ENCODE measurements at regions not wholly inside any gene's neighbourhood (a gene's known extent, or its start where the extent isn't known, plus 50 kb on each side); places are given as distances from the start of the nearest gene placed in this dataset.

DNA sequence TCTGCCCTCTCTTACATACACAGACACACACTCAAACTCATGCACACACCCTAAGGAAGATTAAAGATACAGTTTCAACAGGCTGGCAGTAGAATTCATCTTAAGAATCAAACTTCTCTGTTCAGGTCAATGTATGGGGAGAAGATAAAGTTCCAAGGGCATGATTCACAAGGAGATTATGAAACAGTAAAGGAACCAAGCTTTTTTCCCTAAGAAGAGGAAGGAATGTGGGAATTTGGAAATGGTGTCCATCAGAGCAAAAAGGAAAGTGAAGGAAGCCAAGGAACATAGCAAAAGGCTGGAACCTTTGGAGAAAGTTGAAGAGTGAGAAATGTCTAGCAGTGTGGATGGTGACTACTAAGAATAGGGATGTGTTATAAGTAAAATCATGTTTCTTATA, 191.0 kb upstream of the NPY2R start:
- CTCF ChIA-PET = no interaction called here
- TF ChIP-seq, protein P1, sequence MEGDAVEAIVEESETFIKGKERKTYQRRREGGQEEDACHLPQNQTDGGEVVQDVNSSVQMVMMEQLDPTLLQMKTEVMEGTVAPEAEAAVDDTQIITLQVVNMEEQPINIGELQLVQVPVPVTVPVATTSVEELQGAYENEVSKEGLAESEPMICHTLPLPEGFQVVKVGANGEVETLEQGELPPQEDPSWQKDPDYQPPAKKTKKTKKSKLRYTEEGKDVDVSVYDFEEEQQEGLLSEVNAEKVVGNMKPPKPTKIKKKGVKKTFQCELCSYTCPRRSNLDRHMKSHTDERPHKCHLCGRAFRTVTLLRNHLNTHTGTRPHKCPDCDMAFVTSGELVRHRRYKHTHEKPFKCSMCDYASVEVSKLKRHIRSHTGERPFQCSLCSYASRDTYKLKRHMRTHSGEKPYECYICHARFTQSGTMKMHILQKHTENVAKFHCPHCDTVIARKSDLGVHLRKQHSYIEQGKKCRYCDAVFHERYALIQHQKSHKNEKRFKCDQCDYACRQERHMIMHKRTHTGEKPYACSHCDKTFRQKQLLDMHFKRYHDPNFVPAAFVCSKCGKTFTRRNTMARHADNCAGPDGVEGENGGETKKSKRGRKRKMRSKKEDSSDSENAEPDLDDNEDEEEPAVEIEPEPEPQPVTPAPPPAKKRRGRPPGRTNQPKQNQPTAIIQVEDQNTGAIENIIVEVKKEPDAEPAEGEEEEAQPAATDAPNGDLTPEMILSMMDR (IDR thresholded peaks at IDR 0.05; ENCODE audit: insufficient read depth, low read depth, low read length) = no peak

DNA sequence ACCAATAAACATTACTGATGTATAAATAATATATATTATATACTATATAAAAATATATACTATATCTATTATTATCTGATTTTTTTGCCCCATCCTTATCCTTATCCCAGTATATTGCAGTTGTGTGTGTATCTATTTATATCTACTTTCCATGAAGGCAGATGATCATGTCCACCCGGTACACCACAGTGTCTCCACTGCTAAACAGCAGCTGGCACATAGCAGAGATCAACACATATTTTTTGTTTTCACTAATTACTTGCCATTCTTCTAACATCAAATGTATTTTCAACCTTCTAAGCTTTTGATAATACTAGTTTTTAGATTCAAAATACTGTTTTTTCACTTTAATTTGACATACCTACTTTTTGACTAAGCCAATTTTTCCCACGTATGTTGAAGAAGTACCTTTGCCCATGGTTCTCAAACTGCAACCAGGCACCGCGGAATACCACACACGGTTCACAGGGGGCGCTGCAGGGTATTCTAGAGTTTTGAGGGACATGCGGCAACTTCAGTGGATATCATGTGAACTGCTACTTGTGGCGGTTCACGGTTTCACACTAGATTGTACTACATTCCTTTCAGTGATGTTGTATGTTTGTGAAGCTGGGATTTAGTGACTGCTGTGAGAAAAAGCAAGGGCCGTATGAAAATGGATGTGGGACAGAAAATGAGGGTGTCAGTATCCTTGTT, 182.5 kb upstream of the NPY2R start:
- ChIA-PET POLR2A (no interaction called here), CTCF (interaction anchor here (0.7 to 3.5 kb wide), 3 partner anchors 12 to 171 kb away, joined by 3 to 9 read pairs (median 3); no protein-coding TSS in a partner anchor)
- no peak for DNase-seq (ENCODE audit: low read depth)
- TF ChIP-seq, protein P1 (IDR thresholded peaks at IDR 0.05; ENCODE audit: insufficient read depth, low read depth, low read length) = 0 out of 2 replicates have a peak, but pooled peaks have one; percentile 25
- no peaks in the 10 kb centered on the region for H3K27me3 ChIP-seq (ENCODE audit: control insufficient read depth, insufficient read depth, low read length)
- H3K4me3 ChIP-seq (ENCODE audit: low read depth, low read length) = no peak overlapping the region
- H3K36me3 ChIP-seq (ENCODE audit: control insufficient read depth, insufficient read depth, low read length) = no peaks in the 10 kb centered on the region

More for the DNA sequence above, 191.0 kb upstream of the NPY2R start:
- Histone ChIP-seq H3K4me3 (ENCODE audit: low read depth, low read length) (no peak overlapping the region), H3K27me3 (ENCODE audit: control insufficient read depth, insufficient read depth, low read length) (no peaks in the 10 kb centered on the region), H3K36me3 (ENCODE audit: control insufficient read depth, insufficient read depth, low read length) (no peaks in the 10 kb centered on the region)
- POLR2A ChIA-PET = no interaction called here
- DNase-seq (ENCODE audit: low read depth) = no peak

DNA sequence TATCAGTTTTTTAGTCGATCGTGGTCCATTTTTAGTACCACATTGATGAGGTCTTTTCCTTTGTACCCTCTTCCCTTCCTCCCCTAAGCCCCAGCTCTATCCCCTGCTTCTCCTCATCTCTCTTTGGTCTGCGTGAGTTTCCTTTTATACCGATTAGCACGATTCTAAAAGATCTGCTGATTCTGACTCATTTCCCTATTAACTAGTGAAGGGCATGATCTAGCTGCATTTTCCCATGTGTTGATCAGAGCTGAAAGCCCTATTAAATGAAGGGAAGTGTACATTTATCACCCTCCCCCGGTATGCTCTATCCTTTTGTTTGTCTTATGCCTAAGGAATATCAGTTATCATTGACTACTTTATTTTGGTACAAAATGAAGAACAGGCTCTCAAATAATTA, 181.7 kb upstream of the NPY2R start:
- DNase-seq (ENCODE audit: low read depth) = no peak

GRCh38 chr4:155032521-155033229, 175.8 kb upstream of the NPY2R start:
- no peak for DNase-seq (ENCODE audit: low read depth)
- Histone ChIP-seq H3K4me3 (ENCODE audit: low read depth, low read length) (no peak overlapping the region), H3K36me3 (ENCODE audit: control insufficient read depth, insufficient read depth, low read length) (no peaks in the 10 kb centered on the region), H3K27me3 (ENCODE audit: control insufficient read depth, insufficient read depth, low read length) (no peaks in the 10 kb centered on the region)
- CTCF ChIA-PET = no interaction called here
- TF ChIP-seq, protein P1 (IDR thresholded peaks at IDR 0.05; ENCODE audit: insufficient read depth, low read depth, low read length) = no peak
- POLR2A ChIA-PET = no interaction called here

More for the DNA sequence above, 181.7 kb upstream of the NPY2R start:
- ChIA-PET POLR2A (no interaction called here), CTCF (interaction anchor here (0.7 to 3.5 kb wide), 3 partner anchors 13 to 171 kb away, joined by 3 to 9 read pairs (median 3); no protein-coding TSS in a partner anchor)
- Histone ChIP-seq H3K4me3 (ENCODE audit: low read depth, low read length) (no peak overlapping the region), H3K27me3 (ENCODE audit: control insufficient read depth, insufficient read depth, low read length) (no peaks in the 10 kb centered on the region), H3K36me3 (ENCODE audit: control insufficient read depth, insufficient read depth, low read length) (no peaks in the 10 kb centered on the region)
- TF ChIP-seq, protein P1 (IDR thresholded peaks at IDR 0.05; ENCODE audit: insufficient read depth, low read depth, low read length) = no peak

DNA sequence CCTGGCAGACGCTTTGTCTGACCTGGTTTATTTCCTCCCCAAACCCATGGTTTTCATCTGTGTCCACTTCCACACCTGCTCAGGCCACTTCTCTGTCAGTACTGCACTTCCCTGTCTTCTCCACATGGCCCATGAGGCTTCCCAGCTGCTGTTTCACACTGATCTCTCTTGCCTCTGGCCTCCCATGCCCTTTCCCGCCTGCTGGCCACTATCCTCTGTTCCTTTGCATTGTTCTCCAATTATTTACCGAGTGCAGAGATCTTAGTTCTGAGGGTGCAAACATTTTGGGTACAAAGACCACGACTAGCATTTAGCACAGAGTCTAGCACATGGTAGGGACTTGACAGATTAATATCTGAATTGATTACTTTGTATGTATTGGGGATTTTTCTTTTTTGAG, 174.8 kb upstream of the NPY2R start:
- POLR2A ChIA-PET = interaction anchor here (0.6 kb wide), 1 partner anchor 24 kb away, joined by 3 read pairs; no protein-coding TSS in a partner anchor
- Histone ChIP-seq H3K36me3 (ENCODE audit: control insufficient read depth, insufficient read depth, low read length) (no peaks in the 10 kb centered on the region), H3K4me3 (ENCODE audit: low read depth, low read length) (no peak overlapping the region), H3K27me3 (ENCODE audit: control insufficient read depth, insufficient read depth, low read length) (no peaks in the 10 kb centered on the region)
- no peak for DNase-seq (ENCODE audit: low read depth)
- TF ChIP-seq, protein P1 (IDR thresholded peaks at IDR 0.05; ENCODE audit: insufficient read depth, low read depth, low read length) = no peak
- CTCF ChIA-PET = no interaction called here
